Ishikawa (cell line): ENCODE measurements at regions not wholly inside any gene's neighbourhood (a gene's known extent, or its start where the extent isn't known, plus 50 kb on each side); places are given as distances from the start of the nearest gene placed in this dataset.

Source experiments
- CREB1 ChIP-seq: IDR thresholded peaks from 2 replicates; pipeline ENCODE4 v1.6.1; 2012; ENCODE audit warnings: low read depth
- EP300 ChIP-seq: IDR thresholded peaks from 2 replicates; pipeline ENCODE4 v1.6.1; 2012; ENCODE audit warnings: borderline replicate concordance
- MAX ChIP-seq: IDR thresholded peaks from 2 replicates; pipeline ENCODE4 v1.6.1; 2012
- NFIC ChIP-seq: IDR thresholded peaks from 2 replicates; pipeline ENCODE4 v1.6.1; 2012
- REST ChIP-seq: IDR thresholded peaks from 2 replicates; pipeline ENCODE4 v1.6.1; 2012; ENCODE audit warnings: low read depth, mild to moderate bottlenecking
- TAF1 ChIP-seq: IDR thresholded peaks from 2 replicates; pipeline ENCODE4 v1.6.1; 2012; ENCODE audit warnings: low read depth, mild to moderate bottlenecking

- no peak for TF ChIP-seq EP300
- TF ChIP-seq MAX: no peak
- no peak for TF ChIP-seq TAF1
- no peak for TF ChIP-seq CREB1
- no peak for TF ChIP-seq NFIC
- TF ChIP-seq REST: no peak
Measured at GRCh38 chr5:77558266-77558665, 66.2 kb upstream of the WDR41 start.
